DMS114 treated with DMSO at 0.1 percent for 48 hours (cell line): ENCODE measurements at regions not wholly inside any gene's neighbourhood (a gene's known extent, or its start where the extent isn't known, plus 50 kb on each side); places are given as distances from the start of the nearest gene placed in this dataset.

Experiments used
- DNase-seq: peaks from one replicate; lab custom pipeline; 2025; ENCODE audit not compliant: unreplicated experiment; lab: John Stamatoyannopoulos, UW

DNA sequence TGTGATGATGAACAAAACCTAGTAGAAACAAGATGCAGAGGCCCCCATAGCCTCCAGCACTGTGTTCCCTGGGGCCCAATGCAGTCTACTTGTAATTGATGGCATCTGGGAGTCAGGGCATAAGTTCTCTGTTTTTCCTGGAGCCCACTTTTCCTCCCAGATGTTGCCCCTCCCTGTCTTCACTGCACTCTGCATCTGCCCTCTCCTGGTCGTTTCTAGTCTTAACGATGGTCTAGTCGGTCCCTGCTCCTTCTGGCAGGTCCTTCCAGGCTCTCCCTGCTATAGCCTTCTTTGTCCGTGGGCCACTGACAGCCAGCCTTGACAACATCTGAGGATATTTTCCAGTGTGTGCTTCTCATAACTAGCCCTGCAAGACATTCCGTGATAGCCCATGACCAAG is 208.3 kb downstream of the GXYLT1 start:
- DNase-seq: no peak

DNA sequence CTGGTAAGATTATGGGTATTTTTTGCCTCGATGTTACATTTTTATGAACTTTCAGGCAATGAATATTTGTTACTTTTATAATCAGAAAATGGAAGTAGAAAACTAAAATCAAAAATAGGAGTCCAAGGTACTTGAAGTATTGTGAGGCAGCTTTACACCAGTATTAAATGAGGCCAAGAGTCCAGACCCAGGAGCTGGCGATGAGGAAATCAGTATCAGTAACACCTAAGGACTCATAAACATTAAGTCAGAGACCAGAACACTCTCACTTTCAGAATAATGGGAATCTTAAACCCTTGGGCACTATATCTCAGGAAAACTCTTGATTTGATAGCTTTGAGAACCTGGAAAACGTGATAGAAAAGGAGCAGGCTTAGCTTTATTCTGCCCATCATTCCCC is 208.8 kb downstream of the GXYLT1 start:
- no peak for DNase-seq

DNA sequence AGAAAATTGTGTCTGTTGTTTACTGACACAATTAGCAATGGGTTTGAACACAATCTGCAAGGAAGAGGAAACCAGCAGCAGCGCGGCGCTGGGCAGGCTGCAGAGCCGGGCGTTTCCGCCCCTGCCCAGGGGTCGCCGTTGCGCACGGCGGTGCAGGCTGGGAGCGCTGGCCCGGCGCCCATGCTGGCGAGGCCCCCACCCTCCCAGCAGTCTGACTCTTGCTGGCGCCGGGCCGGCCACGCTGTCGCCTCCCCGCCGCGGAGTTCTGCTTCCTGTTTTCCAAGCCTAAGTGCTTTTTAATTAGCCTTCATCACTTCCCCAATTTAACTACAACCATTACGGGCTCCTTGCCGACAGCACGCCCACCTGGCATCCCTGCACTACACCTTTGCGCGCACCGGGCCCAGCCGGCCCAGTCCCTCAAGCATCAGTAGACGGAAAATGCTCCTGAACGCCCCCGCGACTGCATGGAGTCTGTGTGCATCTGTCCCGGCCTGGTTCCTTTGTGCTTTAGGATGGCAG is 212.1 kb downstream of the GXYLT1 start:
- DNase-seq: peak; percentile 51

DNA sequence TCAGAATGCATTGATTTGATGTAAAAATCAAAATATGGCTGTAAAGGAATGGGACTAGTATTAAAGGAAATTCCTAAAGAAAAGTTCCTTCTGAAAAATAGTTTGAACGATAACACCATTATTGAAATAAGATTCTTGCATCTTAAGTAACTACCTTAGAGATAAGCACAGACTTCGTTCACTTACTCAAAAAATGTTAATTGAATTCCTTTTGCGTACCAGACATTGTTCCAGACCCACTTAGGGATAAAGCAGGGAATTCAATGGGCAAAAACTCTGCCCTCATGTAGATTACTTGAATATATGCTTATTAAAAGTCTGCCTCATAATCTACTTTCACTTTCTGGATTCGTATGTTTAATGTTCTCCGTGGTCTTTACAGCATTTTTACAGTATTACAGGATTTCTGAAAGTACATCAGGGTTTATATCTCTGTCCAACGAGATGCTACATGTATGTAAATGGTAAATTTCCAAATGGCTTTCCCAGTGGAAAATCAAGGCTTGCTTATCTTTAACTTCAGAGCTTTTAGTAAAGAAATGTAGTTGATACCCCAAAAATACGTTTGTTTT is 213.7 kb downstream of the GXYLT1 start:
- peak; percentile 93 for DNase-seq

DNA sequence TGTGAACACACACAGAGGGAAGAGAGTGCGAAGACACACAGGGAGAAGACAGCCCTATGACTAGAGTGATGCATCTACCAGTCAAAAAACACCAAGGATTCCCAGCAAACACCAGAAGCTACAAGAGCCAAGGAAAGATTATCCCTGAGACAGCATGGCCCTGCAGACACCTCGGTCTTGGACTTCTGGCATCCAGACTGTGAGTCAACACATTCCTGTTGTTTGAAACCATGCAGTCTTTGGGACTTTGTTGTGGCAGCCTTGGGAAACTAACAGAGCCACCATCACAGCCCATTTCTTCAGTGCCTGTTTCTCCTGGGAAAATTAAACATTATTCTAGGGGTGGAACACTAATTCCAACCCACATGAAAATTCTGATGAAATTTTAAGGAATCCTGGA is 220.6 kb downstream of the GXYLT1 start:
- no peak for DNase-seq

DNA sequence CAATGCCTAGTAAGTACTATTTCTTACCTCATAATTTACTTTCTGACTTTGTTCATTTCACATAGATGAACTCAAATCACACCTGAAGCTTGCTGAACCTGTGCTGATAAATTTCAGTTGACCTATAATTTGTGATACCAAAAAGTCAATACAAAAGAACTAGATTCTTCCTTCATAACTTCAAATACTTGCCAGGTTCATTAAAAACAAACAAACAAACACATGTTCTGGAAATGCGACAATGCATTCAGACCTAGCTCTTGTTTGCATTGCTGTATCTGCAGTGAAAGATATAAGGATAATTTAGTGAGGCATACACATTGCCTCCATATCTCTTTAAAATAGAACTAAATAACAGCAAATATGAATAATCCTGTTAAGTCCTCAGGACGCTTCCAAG is 221.3 kb downstream of the GXYLT1 start:
- DNase-seq: no peak

DNA sequence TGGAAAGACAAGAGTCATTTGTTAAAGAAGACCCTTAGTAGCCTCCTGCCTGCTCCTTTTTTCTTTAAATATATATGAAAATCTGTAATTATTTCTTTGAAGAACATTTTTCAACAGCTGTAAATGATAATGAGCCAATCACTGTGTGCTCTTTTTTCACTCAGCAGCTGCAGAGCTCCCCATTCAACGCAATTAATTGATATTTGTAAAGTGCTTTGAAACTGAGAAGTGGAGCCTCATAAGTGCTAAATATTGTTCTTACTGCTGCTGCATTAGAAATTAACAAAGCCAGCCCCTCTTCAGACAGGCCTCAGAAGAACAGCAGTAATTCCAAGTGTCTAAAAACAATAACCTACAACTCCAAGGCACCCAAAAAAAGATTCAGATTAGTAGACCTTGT is 224.3 kb downstream of the GXYLT1 start:
- no peak for DNase-seq

DNA sequence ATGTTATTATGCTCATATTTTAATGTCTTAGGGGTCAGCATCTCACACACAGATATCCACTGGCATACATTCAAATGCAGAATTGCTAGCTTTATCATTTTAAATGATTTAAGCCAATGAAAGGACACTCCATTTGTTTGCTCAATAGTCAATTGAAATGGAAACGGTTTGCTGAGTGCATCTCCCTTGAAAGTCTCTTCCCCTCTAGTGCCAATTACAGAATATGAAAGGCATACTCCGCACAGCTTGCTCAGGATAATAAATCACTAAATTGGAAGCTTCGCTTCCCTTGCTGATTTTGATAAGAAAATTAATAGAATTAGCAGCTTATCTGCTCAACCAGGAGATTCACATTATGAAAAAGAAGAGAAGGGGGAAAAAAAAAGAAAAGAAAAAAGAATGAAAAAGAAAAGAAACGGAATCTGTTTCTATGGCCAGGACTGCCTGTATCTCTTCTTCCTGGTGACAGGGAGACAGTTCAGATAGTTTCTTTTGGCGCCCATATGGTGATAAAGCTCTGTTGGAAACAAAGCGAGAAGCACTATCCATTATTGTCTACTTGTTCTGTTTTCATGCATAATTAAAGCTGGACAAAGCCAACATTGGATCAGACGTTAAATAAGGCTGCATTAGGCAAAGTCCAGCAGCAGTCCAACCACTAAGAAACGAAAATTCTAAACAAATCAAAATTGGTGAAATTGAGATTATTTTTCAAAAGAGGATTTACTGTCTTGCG is 225.0 kb downstream of the GXYLT1 start:
- DNase-seq: no peak

DNA sequence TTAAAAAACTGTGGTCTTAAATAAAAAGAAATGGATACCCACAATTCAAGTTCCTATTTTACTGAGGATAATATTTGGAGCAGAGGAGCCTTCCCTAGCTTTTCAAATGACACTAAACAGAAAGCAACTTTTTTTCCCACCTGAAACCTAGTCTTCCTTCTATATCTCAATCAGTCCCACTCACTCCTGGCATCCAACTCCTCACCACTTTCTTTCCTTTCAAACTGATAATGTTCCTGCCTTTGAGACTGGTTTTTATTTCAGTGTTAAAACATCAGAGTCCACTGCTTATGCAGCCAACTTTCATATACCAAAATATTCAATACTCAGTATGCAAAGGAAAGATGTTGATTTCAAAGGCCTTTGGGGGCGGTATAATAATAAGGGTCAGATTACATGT is 225.6 kb downstream of the GXYLT1 start:
- DNase-seq: no peak

DNA sequence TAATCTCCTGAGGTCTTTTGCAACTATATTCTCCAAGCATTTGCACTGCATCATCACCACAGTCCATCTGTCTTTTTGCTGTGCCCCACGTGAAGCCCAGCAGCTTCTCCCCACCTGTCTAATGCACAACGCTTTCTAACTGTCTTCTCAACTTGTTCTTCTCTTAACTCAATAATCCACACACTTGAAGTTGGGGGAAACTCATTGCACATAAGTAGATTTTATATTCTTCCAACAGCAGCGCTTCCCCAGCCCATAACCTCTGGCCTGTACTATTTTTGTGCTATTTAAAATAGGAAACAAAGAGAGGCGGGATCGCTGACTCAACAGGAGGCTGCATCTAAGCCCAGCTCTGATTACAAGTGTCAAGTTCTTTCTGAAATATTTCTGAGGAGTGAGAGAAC is 226.7 kb downstream of the GXYLT1 start:
- DNase-seq: no peak

DNA sequence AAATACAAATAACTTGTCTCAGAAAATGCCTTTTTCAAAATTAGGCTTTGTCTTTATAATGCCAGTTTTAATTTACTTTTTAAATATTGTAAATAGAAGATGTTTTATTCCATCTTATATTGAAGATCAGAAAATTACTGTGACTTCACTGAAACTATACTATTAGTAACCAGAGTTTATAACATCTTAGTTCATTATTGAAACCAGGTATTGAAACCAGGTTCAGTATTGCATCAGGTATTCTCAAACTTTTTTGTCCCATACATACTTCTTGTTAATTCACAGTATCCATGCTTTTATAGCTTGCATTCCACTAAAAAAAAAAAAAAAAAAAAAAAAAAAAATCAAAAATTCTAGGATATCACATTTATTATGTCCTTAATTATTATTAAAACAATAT is 227.5 kb downstream of the GXYLT1 start:
- DNase-seq: no peak

DNA sequence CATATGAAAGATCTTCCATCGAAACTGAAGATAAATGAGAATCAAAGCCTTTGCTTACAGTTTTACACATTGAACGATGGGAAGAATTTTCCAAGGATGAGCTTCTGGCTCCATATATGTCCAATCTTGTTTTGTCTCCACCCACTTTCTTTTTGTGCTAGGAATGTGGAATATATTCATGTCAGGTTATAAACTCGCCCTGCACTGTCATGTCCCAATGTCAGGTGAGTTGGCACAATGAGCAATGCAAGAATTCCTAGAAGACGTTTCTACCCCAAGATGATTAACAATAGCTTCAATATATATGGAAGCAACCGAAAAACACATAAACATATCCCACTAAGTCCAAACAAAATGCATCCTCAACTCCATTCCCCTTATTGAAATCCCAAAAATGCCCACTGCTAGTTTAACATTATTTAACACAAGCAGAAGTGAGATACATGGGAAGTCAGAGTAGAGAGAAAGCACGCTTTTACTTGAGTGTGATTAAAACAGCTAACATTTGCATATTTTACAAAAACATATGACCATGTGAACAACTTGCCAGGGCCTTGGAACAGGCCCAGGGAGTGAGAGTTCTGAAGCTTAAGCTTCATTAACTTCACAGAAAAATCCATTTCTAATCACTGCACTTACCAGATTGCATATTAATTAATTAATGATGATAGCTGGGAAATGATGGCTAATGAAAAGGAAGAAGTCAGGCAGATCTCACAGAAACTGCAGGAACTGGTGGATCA is 233.9 kb downstream of the GXYLT1 start:
- DNase-seq: no peak

DNA sequence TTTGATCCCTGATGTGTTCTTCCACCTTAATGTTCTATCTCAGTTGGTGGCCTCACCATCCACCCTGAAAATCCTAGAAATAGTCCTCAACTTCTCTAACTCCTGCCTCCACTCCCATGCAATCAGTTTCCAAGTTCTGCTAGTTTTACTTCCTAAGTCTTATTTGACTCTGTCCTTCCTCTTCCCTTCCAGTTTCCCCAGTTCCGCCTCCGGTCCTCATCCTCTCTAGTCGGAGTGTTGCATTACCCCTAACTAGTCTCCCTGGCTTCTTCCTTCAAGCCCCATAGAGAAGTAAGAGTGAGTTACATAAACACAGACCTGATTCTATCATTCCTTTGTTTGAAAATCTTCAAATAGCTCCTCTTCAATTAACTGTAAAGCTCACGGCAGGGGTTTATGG is 236.5 kb downstream of the GXYLT1 start:
- no peak for DNase-seq

DNA sequence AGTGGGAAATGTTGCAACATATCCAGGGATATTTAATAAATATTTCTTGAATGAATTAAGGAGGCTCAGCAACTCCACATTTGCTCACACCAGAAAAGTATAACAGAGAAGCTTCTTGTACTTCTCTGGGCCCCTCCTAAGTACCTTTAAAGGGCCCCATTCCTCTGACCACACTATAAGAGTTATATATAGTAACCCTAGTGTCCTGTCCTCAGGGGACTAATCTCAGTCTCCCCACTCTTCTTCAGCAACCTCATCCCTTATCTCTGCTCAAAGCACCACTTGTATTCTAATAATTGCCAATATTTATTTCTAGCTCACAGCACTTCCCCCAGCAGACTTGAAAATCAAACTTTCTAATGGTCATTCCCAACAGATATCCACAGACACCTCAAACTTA is 237.1 kb downstream of the GXYLT1 start:
- DNase-seq: no peak

DNA sequence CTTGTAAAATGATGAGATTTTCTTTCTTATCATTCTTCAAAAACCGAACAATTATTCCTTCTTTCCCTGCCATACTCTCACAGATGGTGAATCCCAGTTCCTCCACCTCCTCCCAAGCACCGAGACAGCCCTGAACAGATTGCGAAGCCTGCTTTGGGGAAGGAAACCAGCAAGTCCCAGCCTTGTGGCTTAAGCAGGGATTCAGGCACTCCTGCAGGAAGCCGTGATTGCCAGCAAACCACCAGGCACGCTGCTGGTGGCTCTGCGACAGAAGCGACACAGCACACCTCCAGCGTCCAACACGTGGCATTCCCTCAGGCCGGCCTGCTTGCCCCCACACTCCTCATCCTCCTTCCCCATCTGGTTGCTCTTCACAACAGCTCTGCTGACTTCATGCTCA is 237.7 kb downstream of the GXYLT1 start:
- DNase-seq: no peak

DNA sequence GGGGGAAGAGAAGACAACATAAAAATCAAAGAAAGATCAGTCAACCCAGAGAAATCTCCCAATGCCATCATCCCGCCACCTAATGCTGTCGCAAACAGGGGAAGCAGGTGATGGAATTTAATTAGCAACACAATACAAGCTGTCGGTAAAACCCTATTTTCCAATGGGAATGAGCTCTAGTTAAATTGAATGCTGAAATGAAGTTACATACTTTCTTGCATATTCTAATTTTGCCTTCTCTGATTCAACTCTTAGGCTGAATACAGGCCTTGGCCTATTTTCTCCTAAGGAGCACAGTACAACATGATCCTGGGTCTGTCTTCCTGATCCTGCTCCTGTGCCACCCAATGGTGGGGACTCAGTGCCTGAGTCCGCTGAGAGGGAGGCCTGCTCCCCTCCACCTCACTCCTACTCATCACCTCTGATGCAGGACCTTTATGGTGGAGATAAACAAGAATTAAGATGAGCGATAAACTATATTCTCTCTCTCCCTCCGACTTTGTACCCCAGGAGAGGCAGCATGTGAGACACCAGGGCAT is 238.8 kb downstream of the GXYLT1 start:
- DNase-seq: no peak

DNA sequence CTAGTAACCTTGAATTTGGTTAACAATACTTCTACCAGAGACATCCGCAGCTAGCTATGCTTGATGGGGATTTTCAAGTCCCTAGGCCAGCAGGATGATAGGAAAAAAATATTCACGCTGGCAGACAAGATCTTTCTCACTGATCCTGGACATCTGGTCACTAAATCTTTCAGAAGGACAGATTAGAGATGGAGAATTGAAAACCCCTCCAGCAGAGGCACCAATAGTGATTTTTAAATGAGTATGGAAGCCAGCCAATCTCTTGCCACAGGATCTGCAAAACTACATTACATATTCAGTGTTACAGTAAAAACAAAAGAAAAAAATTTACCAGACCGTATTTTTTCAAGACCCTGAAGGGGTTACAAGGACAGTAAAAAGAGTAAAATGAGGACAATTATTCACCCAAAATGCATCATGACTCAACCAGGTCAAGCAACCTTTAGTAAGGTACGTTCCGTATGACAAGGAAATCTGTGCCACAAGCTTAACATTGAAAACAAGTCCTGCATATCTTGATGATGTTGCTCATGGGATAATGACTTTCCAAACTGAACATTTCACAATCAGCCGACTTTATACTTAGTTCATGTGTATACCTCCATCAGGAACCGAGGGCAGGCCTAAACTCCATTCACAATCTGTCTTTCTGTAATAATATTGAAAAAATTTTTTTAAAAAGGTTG is 239.5 kb downstream of the GXYLT1 start:
- no peak for DNase-seq

DNA sequence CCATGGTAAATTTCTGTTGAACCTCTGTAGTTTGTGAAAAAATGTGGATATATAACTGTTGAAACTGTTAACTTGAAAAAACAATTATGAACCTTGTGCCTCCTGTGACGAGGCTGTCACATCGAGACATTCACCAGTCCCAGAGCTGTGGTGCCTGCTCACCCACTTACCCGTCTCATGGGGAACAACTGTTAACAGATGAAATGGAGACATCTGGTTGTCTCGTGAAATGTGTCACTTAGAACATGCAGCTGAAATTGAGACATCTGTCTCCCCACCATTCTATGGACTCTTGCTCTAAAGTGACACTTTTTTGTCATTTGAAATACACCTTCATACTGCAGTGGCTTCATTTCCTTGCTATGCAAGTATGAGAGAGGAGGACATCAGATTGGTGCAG is 240.6 kb downstream of the GXYLT1 start:
- DNase-seq: no peak

DNA sequence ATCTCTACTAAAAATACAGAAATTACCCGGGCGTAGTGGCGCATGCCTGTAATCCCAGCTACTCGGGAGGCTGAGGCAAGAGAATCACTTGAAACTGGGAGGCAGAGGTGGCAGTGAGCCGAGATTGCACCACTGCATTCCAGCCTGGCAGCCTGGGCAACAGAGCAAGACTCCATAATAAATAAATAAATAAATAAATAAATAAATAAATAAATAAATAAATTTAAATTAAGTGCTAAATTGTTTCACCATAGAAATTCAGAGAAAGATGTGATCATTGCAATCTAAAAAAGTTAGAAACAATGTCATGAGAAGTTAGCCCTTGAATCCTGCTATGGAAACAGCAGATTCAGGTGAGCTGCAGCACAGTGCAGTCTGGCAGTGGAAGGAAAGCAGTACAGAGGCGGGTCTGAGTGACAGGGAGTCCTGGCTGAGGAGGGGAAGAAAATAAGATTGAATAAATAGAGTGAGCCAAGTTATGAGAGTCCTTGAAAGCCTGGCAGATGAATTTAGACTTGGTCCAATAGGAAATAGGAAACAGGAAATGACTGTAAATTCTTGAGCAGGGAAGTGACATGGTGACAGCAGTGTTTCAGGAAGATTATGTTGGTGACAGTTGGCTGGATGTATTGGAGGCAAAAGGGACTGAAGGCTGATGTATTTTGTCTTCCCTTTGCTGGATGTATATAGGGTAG is 241.5 kb downstream of the GXYLT1 start:
- DNase-seq: no peak

DNA sequence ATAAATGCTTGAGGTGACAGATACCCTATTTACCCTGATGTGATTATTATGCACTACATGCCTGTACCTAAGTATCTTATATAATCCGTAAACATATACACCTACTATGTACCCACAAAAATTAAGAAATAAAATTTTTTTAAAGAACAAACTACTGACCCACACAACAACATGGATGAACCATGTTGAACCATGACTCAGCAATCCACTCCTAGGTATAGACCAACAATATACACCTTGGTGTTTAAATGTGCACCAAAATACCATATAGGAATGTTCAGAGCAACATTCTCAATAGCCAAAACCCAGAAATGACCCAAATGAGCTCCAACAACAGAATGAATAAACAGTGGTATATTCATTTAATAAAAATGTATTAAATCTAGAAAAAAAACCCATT is 245.1 kb downstream of the GXYLT1 start:
- DNase-seq: no peak

DNA sequence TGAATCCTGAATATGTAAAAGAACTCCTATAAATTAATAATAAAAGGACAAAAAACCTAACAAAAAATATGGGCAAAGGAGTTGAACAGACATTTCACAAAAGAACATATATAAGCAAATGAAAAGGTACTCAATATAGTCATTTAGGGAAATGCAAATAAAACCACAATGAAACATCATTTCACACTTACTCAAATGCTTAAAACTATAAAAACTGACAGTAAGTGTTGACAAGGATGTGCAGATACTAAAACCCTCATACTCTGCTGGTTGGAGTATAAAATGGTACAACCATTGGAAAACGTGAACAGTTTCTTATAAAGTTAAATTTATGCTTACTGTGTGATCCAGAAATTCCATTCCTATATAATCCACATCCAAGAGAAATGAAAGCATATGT is 247.1 kb downstream of the GXYLT1 start:
- no peak for DNase-seq
